ENCODE measurements at regions not wholly inside any gene's neighbourhood (a gene's known extent, or its start where the extent isn't known, plus 50 kb on each side); places are given as distances from the start of the nearest gene placed in this dataset.
"Not testable (repeated sequence)": the region's sequence is repeated elsewhere in the genome, so short reads cannot be mapped to it uniquely, and the experiment has no call there.

GRCh38 chr1:19554090-19554489 is 68.8 kb upstream of the CAPZB start:
- CTCF ChIA-PET (ENCODE audit: unreplicated experiment): no interaction called here
- Histone ChIP-seq H3K4me3 (ENCODE audit: low read depth, low read length, poor library complexity, severe bottlenecking) (no peak overlapping the region), H3K27ac (ENCODE audit: low read depth, low read length, poor library complexity, severe bottlenecking) (no peak overlapping the region), H3K9me2 (ENCODE audit: insufficient read depth, low read length) (no peaks in the 10 kb centered on the region), H3K9me3 (ENCODE audit: low read length) (no peaks in the 10 kb centered on the region), H3K79me2 (ENCODE audit: insufficient read depth, low read depth, low read length) (no peaks in the 10 kb centered on the region), H3K4me2 (ENCODE audit: low read length) (no peak overlapping the region), H4K20me1 (ENCODE audit: insufficient read depth, low read length) (no peaks in the 10 kb centered on the region), H2AFZ (ENCODE audit: low read length) (no peak overlapping the region), H3K4me1 (ENCODE audit: insufficient read depth, low read length, poor library complexity, severe bottlenecking) (no peaks in the 10 kb centered on the region), H3K36me3 (ENCODE audit: insufficient read depth, low read length) (no peaks in the 10 kb centered on the region)
- POLR2A ChIA-PET: interaction anchor here (0.6 kb wide), 1 partner anchor 113 kb away, joined by 3 read pairs; no protein-coding TSS in a partner anchor
- intact Hi-C loops (cut with micrococcal nuclease; ENCODE audit: unreplicated experiment): no loop called here
- TF ChIP-seq EZH2phosphoT487 (IDR thresholded peaks at IDR 0.05; ENCODE audit: borderline replicate concordance, low read depth, low read length) (no peak), CTCF (conservative IDR thresholded peaks at IDR 0.05; ENCODE audit: low read length) (no peak)
- no TSS peak for BruUV-seq (replicated peaks)
- no peak for DNase-seq (ENCODE audit: low spot score)

- intact Hi-C loops (cut with micrococcal nuclease; ENCODE audit: unreplicated experiment): no loop called here
- TF ChIP-seq CTCF (conservative IDR thresholded peaks at IDR 0.05; ENCODE audit: low read length): no peak
- TF ChIP-seq EZH2phosphoT487 (IDR thresholded peaks at IDR 0.05; ENCODE audit: borderline replicate concordance, low read depth, low read length): no peak
- ChIA-PET CTCF (ENCODE audit: unreplicated experiment) (no interaction called here), POLR2A (interaction anchor here (0.6 to 0.7 kb wide), 2 partner anchors 31 to 154 kb away, joined by 4 to 5 read pairs; no protein-coding TSS in a partner anchor)
- H3K27ac ChIP-seq (ENCODE audit: low read depth, low read length, poor library complexity, severe bottlenecking): no peak overlapping the region
- DNase-seq (ENCODE audit: low spot score): no peak
- H3K4me3 ChIP-seq (ENCODE audit: low read depth, low read length, poor library complexity, severe bottlenecking): no peak overlapping the region
- no peak overlapping the region for H3K4me2 ChIP-seq (ENCODE audit: low read length)
- 0 out of 2 replicates have a peak, but pooled peaks cover 4% of the 10 kb centered on the region for H3K9me3 ChIP-seq (ENCODE audit: low read length)
- no peaks in the 10 kb centered on the region for H4K20me1 ChIP-seq (ENCODE audit: insufficient read depth, low read length)
- no peak overlapping the region for H2AFZ ChIP-seq (ENCODE audit: low read length)
- BruUV-seq (replicated peaks): no TSS peak
- H3K9me2 ChIP-seq (ENCODE audit: insufficient read depth, low read length): no peaks in the 10 kb centered on the region
- no peaks in the 10 kb centered on the region for H3K36me3 ChIP-seq (ENCODE audit: insufficient read depth, low read length)
- H3K79me2 ChIP-seq (ENCODE audit: insufficient read depth, low read depth, low read length): no peaks in the 10 kb centered on the region
- H3K4me1 ChIP-seq (ENCODE audit: insufficient read depth, low read length, poor library complexity, severe bottlenecking): no peaks in the 10 kb centered on the region
These were observed 67.1 kb upstream of the CAPZB start for GRCh38 chr1:19552291-19553010.

- H3K4me2 ChIP-seq (ENCODE audit: low read length); H3K9me3 ChIP-seq (ENCODE audit: low read length); intact Hi-C loops (cut with micrococcal nuclease; ENCODE audit: unreplicated experiment); H3K4me1 ChIP-seq (ENCODE audit: insufficient read depth, low read length, poor library complexity, severe bottlenecking); H3K36me3 ChIP-seq (ENCODE audit: insufficient read depth, low read length); H4K20me1 ChIP-seq (ENCODE audit: insufficient read depth, low read length); H2AFZ ChIP-seq (ENCODE audit: low read length); CTCF ChIA-PET (ENCODE audit: unreplicated experiment); BruUV-seq (replicated peaks); DNase-seq (ENCODE audit: low spot score); H3K79me2 ChIP-seq (ENCODE audit: insufficient read depth, low read depth, low read length); H3K9me2 ChIP-seq (ENCODE audit: insufficient read depth, low read length); H3K27ac ChIP-seq (ENCODE audit: low read depth, low read length, poor library complexity, severe bottlenecking); POLR2A ChIA-PET; H3K4me3 ChIP-seq (ENCODE audit: low read depth, low read length, poor library complexity, severe bottlenecking): not testable (repeated sequence)
These were observed 66.5 kb upstream of the CAPZB start for GRCh38 chr1:19551837-19552236.

- H4K20me1 ChIP-seq (ENCODE audit: insufficient read depth, low read length); H3K4me2 ChIP-seq (ENCODE audit: low read length); H3K36me3 ChIP-seq (ENCODE audit: insufficient read depth, low read length); intact Hi-C loops (cut with micrococcal nuclease; ENCODE audit: unreplicated experiment); H3K4me1 ChIP-seq (ENCODE audit: insufficient read depth, low read length, poor library complexity, severe bottlenecking); H3K79me2 ChIP-seq (ENCODE audit: insufficient read depth, low read depth, low read length); H3K9me2 ChIP-seq (ENCODE audit: insufficient read depth, low read length); POLR2A ChIA-PET; H2AFZ ChIP-seq (ENCODE audit: low read length); CTCF ChIA-PET (ENCODE audit: unreplicated experiment); DNase-seq (ENCODE audit: low spot score); BruUV-seq (replicated peaks); H3K4me3 ChIP-seq (ENCODE audit: low read depth, low read length, poor library complexity, severe bottlenecking); H3K27ac ChIP-seq (ENCODE audit: low read depth, low read length, poor library complexity, severe bottlenecking); H3K9me3 ChIP-seq (ENCODE audit: low read length): not testable (repeated sequence)
These were observed 65.1 kb upstream of the CAPZB start for GRCh38 chr1:19550437-19550836.

Measured in OCI-LY7 (cell line).